Right kidney (tissue), 1 donor: ENCODE measurements at regions not wholly inside any gene's neighbourhood (a gene's known extent, or its start where the extent isn't known, plus 50 kb on each side); places are given as distances from the start of the nearest gene placed in this dataset.
A peak's percentile ranks its signal among the peaks of the same experiment; 100 is the strongest.

Experiments
- DNase-seq: peaks from one replicate; pipeline ENCODE4 v3.0.0-alpha.2; 2016

- no peak for DNase-seq
These were observed 209.3 kb upstream of the SLC24A2 start for GRCh38 chr9:19998153-19998552.

GRCh38 chr9:19995619-19996018 lies 206.8 kb upstream of the SLC24A2 start:
- DNase-seq = no peak

GRCh38 chr9:19994296-19994695 lies 205.5 kb upstream of the SLC24A2 start:
- DNase-seq = no peak

- DNase-seq = no peak
These were observed 203.7 kb upstream of the SLC24A2 start for GRCh38 chr9:19992556-19992955.

- DNase-seq = no peak
These were observed 200.4 kb upstream of the SLC24A2 start for GRCh38 chr9:19989213-19989612.

GRCh38 chr9:19988281-19988680 lies 199.4 kb upstream of the SLC24A2 start:
- no peak for DNase-seq

- DNase-seq = no peak
These were observed 196.2 kb upstream of the SLC24A2 start for GRCh38 chr9:19985081-19985480.

GRCh38 chr9:19976226-19976625 lies 187.4 kb upstream of the SLC24A2 start:
- no peak for DNase-seq

GRCh38 chr9:19975499-19975898 lies 186.7 kb upstream of the SLC24A2 start:
- no peak for DNase-seq

- no peak for DNase-seq
These were observed 180.9 kb upstream of the SLC24A2 start for GRCh38 chr9:19969721-19970120.

GRCh38 chr9:19967888-19968459 lies 179.1 kb upstream of the SLC24A2 start:
- no peak for DNase-seq

GRCh38 chr9:19967216-19967887 lies 178.5 kb upstream of the SLC24A2 start:
- DNase-seq = no peak

- no peak for DNase-seq
These were observed 176.5 kb upstream of the SLC24A2 start for GRCh38 chr9:19965336-19965735.

GRCh38 chr9:19947996-19948395 lies 159.2 kb upstream of the SLC24A2 start:
- no peak for DNase-seq

- DNase-seq = peak; percentile 31
These were observed 157.7 kb upstream of the SLC24A2 start for GRCh38 chr9:19946441-19947109.

GRCh38 chr9:19941874-19942273 lies 153.0 kb upstream of the SLC24A2 start:
- DNase-seq = no peak

- peak; percentile 27 for DNase-seq
These were observed 152.1 kb upstream of the SLC24A2 start for GRCh38 chr9:19940811-19941535.

GRCh38 chr9:19939734-19940278 lies 151.0 kb upstream of the SLC24A2 start:
- no peak for DNase-seq

GRCh38 chr9:19938990-19939733 lies 150.3 kb upstream of the SLC24A2 start:
- no peak for DNase-seq

GRCh38 chr9:19937121-19937520 lies 148.3 kb upstream of the SLC24A2 start:
- no peak for DNase-seq

GRCh38 chr9:19936598-19936997 lies 147.8 kb upstream of the SLC24A2 start:
- no peak for DNase-seq

- DNase-seq = no peak
These were observed 146.6 kb upstream of the SLC24A2 start for GRCh38 chr9:19935422-19935821.
